SK-MEL-5 (cell line): ENCODE measurements at regions not wholly inside any gene's neighbourhood (a gene's known extent, or its start where the extent isn't known, plus 50 kb on each side); places are given as distances from the start of the nearest gene placed in this dataset.

ENCODE experiments used
- DNase-seq: peaks from one replicate; pipeline ENCODE4 v3.0.0-alpha.2; 2016; ENCODE audit warnings: low read depth, low spot score
- in situ Hi-C: cut with HindIII; loops from 2 replicates; pipeline ENCODE4 v1.10.0; 2016; ENCODE audit warnings: low sequenced_read_pairs, high pct_unique_total_duplicates, low pct_unique_long_range_greater_than_20kb

- in situ Hi-C loops, result no loop called here
- DNase-seq, result no peak
These were observed 1894.4 kb downstream of the STIM2 start for GRCh38 chr4:28755081-28755480.

GRCh38 chr4:28759064-28759463 is 1898.4 kb downstream of the STIM2 start:
- no peak for DNase-seq
- in situ Hi-C loops, result no loop called here

GRCh38 chr4:28760003-28760402 is 1899.4 kb downstream of the STIM2 start:
- in situ Hi-C loops, result no loop called here
- DNase-seq, result no peak

GRCh38 chr4:28772066-28772465 is 1911.4 kb downstream of the STIM2 start:
- in situ Hi-C loops, result no loop called here
- DNase-seq, result no peak

- DNase-seq, result no peak
- in situ Hi-C loops, result no loop called here
These were observed 1912.1 kb downstream of the STIM2 start for GRCh38 chr4:28772788-28773187.

GRCh38 chr4:28774344-28774743 is 1913.7 kb downstream of the STIM2 start:
- in situ Hi-C loops, result no loop called here
- no peak for DNase-seq

- in situ Hi-C loops, result no loop called here
- DNase-seq, result no peak
These were observed 1915.4 kb downstream of the STIM2 start for GRCh38 chr4:28776004-28776403.

- in situ Hi-C loops, result no loop called here
- no peak for DNase-seq
These were observed 1923.5 kb downstream of the STIM2 start for GRCh38 chr4:28784188-28784587.

GRCh38 chr4:28787947-28788346 is 1927.3 kb downstream of the STIM2 start:
- DNase-seq, result no peak
- in situ Hi-C loops, result no loop called here

- DNase-seq, result peak; percentile 63
- in situ Hi-C loops, result no loop called here
These were observed 1928.4 kb downstream of the STIM2 start for GRCh38 chr4:28788929-28789490.

- no peak for DNase-seq
- in situ Hi-C loops, result no loop called here
These were observed 1927.1 kb upstream of the PCDH7 start for GRCh38 chr4:28792917-28793597.

- in situ Hi-C loops, result no loop called here
- no peak for DNase-seq
These were observed 1920.5 kb upstream of the PCDH7 start for GRCh38 chr4:28799696-28800095.

GRCh38 chr4:28811025-28811424 is 1909.1 kb upstream of the PCDH7 start:
- DNase-seq, result no peak
- in situ Hi-C loops, result no loop called here

- in situ Hi-C loops, result no loop called here
- DNase-seq, result no peak
These were observed 1898.0 kb upstream of the PCDH7 start for GRCh38 chr4:28822163-28822562.

- in situ Hi-C loops, result no loop called here
- DNase-seq, result no peak
These were observed 1892.3 kb upstream of the PCDH7 start for GRCh38 chr4:28827866-28828265.

- DNase-seq, result no peak
- in situ Hi-C loops, result no loop called here
These were observed 1888.3 kb upstream of the PCDH7 start for GRCh38 chr4:28831867-28832266.

GRCh38 chr4:28832444-28832843 is 1887.7 kb upstream of the PCDH7 start:
- in situ Hi-C loops, result no loop called here

GRCh38 chr4:28834120-28834519 is 1886.0 kb upstream of the PCDH7 start:
- in situ Hi-C loops, result no loop called here

More at GRCh38 chr4:28832444-28832843, 1887.7 kb upstream of the PCDH7 start:
- DNase-seq, result no peak

GRCh38 chr4:28835501-28835900 is 1884.7 kb upstream of the PCDH7 start:
- DNase-seq, result no peak
- in situ Hi-C loops, result no loop called here

More at GRCh38 chr4:28834120-28834519, 1886.0 kb upstream of the PCDH7 start:
- no peak for DNase-seq
